ENCODE measurements at regions not wholly inside any gene's neighbourhood (a gene's known extent, or its start where the extent isn't known, plus 50 kb on each side); places are given as distances from the start of the nearest gene placed in this dataset.

DNA sequence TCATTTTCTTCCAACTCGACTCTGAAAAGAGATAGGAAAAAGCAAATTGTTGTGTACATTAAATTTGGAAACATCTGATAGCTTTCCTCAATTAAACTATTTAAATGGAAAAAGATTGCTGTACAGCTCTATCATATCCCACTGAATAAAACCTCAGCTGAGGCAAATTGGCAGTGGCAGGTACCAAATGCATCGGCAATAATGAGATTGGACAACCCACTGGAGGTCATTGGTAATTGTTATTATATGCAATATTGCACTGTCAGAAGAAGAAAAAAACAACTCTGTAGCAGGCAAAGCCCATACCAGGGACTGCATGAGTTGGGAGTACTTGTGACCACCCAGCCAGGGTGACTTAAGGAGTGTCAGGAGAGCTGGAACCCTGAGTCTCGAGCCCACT, 291.6 kb upstream of the SKOR2 start:
- no peak for DNase-seq (ENCODE audit: low read depth in 2 of 2)

DNA sequence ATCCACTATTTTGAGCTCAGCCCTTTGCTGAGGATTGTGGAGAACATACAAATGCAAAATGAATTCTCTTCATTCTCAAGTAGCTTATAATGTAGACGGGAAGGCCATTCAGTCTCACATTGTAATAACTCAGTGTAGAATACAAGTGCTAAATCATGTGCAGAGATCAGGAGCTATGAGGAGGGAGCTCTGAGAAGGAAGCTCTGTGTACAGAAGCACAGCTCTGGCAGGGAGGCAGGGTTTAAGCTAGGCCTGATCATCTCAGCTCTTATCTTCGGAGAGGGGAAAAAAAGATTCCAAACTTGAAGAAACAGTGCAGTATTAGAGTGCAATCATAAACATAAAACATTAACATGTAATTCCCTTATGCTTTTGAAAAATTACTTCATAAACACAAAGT, 291.1 kb upstream of the SKOR2 start:
- DNase-seq (ENCODE audit: low read depth in 2 of 2): no peak

DNA sequence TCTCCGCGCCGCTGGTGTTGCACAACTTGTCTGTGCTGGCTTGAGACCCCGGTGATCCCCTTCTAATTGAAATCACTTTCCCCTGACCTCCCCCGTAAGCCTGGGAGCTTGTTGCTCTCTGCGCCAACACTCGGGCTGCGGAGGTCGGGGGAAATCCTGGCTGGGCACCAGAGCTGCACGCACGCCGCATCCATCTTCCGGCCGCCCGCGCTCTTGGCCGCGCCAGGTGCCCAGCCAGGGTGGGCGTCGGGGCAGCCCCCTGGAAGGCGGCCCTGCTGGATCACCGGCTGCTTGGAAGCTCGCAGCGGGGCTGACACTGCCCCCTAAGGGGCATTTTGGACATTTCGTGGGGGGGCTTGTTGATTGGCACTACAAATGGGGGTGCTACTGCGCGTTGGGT, 280.3 kb upstream of the SKOR2 start:
- DNase-seq (ENCODE audit: low read depth in 2 of 2): no peak

DNA sequence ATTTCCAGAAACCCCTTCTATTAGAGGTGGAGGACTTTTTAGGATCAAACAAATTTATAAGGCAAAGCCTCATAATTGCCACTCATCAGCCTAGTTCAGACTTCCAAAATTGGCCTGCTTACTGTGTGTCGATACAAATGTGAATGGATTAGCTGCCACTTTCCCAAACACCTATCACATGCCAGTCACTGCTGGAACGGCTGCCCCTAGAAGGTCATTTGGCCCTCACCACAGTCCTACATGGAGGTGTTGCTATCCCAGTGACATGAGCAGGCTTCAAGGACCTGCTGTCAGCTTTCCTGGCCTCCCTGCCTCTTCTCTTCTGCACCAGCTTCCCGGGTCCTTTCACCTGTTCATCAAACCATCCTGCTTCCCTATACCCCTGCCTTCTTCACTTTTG, 279.2 kb upstream of the SKOR2 start:
- DNase-seq (ENCODE audit: low read depth in 2 of 2): no peak

DNA sequence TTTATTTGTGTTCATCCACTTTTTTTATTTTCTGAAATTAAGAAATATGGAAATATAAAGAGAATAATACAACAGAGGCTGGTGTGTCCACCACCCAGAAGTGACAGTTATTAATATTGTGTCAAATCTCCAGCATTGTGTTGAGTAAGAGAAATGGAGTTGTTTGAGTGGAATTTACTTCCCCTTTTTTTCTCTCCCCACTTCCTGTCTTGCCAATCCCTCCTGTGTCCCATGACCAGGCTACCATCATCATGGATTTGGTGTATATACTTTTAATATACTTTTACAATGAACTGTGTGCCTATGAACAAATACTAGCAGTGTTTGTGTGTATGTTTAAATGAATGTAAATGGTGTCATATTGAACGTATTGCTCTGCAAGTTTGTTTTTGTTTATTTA, 276.9 kb upstream of the SKOR2 start:
- no peak for DNase-seq (ENCODE audit: low read depth in 2 of 2)

DNA sequence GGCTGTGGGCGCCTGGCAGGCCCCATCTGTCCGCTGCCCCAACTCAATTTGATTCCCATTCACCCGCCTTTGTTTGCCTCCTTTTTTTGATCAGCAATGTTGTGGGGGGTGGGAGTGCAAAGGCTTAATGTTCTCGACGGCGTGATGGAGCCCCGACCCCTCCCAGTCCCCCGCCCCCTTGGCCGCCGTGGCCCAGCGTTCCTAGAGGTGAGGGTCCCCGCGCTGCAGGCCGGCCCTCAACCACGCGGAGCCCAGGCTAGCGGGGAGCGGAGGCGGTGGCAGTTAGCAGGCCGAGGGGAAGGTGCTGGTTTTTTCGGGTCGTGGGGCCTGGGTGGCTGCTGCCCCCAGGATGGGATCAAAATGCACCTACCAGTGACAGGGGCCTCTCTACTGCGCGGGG, 274.7 kb upstream of the SKOR2 start:
- DNase-seq (ENCODE audit: low read depth in 2 of 2): no peak

DNA sequence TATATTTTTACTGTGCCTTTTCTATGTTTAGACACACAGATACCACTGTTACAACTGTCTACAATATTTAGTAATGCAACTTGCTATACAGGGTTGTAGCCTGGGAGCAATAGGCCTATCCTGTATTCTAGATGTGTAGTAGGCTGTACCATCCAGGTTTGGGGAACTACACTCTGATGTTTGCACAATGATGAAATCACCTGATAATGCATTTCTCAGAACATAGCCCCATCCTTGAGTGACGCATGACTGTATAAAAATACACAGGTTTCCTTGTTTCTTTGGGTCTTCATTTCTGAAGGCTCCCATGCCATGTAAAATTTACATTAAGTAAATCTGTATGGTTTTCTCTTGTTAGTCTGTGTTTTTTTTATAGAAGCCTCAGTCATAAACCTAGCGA, 270.9 kb upstream of the SKOR2 start:
- no peak for DNase-seq (ENCODE audit: low read depth in 2 of 2)

DNA sequence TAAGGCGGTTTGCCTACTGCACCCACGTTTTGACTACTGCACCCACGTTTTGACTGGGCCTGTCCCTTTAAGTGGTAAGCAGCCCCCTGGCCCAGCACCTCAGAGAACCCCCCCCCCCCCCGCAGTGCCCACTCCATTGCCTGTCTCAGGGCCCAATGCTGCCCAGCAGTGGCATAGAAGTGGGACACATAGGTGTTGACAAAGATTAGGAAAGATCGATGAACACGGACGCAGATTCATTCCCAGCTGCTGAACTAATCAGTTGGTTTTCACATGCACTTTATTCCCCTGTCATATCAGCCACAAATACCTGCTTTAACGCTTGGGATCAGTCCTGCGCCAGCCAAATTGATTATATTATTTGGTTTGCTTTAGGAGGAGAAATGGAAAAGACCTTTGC, 268.8 kb upstream of the SKOR2 start:
- no peak for DNase-seq (ENCODE audit: low read depth in 2 of 2)

DNA sequence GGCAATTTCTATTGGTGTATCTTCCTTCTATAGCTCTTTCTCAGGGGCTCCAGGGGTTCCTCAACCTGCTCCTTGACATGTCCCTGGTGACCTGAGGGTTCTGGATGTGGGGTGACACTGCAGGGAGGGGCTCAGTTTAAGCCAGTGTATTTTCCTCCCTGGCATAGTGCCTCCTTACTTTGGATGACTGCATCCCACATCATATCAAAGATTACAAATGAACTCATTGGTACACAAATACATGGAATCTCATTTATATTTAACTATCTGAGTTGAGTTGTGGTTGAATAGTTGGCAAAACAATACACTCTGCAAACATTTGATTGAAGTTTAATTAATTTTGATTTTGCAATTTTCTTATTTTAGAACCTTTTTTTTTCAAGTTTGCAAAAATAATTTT, 268.2 kb upstream of the SKOR2 start:
- no peak for DNase-seq (ENCODE audit: low read depth in 2 of 2)

DNA sequence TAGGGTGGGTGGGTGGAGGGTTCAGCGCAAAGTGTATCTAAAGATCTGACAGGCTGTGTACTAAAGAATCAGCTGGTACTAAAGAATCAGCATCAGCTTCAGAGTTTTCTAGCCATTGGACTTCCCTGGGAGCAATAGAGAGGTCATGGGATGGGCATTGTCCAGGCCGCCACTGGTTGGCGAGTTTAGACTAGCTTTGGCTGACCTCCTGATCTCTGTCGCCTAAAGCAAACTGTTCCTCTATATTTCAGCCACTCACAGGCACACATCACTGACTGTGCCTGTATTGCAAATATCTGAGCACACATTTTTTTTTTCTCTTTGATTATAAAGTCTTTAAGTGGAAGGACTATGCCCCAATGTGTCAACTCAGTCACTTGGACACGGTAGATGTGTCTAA, 267.8 kb upstream of the SKOR2 start:
- no peak for DNase-seq (ENCODE audit: low read depth in 2 of 2)

DNA sequence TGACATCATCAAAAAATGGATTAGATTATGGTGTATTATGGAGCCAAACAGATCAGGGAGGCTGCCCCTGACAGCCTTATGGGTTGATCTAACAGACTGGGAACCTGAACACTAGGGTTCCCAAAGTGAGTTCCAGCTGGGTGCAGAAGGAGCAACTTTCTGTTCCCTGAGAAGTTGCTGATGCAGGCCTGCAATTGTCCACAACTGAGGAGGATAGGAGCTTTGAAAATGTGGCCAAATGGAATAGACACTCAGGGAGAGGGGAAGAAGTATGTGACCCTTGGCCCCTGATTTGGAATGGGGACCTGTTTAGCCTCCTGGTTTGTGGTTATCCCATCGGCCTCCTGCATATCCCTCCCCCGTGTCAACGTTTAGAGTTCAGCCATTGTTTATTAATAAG, 262.2 kb upstream of the SKOR2 start:
- no peak for DNase-seq (ENCODE audit: low read depth in 2 of 2)

DNA sequence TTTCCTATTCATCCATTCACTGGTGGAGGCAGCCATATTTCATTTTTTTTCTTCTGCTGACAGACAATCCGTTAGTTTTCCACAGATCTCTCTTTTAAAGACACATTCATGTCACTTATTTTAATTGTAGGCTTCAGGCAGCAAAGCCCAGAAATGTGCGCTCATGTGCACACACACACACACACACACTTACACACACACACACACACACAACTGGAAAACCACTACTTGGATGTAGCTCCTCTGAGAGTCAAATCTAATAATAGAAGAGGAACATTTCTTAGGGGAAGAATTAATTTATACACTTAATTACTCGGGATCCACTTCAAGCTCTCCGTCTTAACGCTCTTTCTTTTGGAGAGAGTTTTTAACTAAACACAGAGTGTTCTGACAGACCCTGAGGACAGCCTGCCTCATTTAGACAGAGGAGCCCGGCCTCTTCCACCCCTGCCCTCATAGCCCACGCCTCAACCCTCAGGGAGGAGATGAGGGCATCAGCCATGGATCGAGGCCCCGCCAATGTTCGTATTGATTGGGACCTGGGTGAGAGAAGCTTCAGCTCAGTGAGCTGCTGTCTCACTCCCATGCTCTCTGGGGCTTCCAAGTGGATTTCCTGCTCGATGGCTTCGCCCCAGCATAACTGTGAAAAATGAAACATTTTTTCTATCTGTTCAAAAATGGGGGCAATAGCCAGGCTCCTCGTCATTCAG, 261.4 kb upstream of the SKOR2 start:
- no peak for DNase-seq (ENCODE audit: low read depth in 2 of 2)

DNA sequence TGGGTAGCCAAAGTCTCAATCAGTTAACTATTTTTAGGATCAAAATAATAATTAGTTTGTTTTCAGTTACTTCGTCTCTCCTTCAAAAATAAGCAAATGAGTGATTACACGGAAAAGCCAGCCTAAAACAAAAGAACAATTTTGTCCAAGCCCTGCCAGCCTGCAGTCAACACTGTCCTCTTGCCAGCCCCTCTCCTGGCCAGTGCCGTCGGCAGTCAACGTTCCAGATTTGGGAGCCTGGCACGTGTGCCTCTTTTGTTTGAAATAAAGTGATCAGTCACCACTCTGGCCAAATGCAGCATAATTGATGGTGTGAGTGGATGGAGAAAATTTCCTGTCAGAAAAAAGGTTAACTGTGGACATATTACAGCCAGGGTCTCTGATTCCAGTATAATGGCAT, 260.6 kb upstream of the SKOR2 start:
- DNase-seq (ENCODE audit: low read depth in 2 of 2): no peak

DNA sequence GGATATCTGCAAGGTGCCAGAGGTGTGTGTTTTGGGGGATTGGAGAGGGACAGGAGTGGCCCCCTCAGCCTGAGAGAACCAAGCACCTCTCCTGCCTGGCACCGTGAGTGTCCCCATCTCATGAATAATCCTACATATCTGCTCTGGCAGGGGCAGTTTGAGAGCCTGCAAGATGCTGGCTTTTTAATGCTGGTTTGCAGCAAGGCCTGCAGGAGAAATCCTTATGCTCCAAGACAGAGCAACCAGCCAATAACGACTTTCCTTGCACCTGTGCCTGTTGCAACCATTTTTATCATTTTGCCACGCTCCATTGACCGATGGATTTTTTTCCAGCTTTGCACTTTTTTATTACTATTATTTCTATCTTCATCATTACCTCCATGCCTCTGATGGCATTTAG, 259.4 kb upstream of the SKOR2 start:
- no peak for DNase-seq (ENCODE audit: low read depth in 2 of 2)

DNA sequence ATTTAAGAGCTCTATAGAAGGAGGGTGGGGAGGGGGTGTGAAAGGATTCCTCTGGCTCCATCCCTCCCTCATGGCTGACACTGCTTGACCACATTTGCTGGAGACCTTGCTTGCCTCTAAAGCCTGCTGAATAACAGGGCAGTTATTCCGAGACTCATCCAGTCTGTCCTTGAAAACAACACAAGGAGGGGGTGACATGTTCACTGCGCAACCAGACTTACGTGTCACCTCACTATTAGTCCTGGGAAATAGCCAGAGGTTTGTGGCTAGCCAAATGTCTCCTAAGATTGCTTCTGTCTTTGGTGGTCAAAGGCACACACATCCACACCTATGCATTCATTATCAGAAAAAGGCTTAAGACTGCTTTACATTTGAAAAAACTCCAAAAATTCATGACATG, 256.2 kb upstream of the SKOR2 start:
- DNase-seq (ENCODE audit: low read depth in 2 of 2): no peak

DNA sequence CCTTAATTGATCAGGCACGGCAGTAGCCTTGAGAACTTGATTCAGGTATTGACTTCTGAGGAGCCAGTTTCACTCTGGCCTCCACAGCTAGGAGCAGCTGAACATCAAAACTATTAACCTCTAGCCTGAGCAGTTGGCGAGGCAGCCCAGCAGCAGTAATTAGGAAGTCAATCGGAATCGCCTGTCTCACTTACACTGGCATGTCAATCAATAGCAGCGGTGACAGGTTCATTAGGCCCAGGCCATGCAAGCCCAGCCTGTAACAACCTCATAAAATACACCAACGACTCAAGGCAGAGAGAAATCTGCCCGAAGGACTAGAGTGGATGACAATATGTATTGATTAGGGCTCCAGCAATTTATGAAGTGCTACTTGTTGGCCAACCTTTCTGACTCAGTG, 255.4 kb upstream of the SKOR2 start:
- DNase-seq (ENCODE audit: low read depth in 2 of 2): no peak

DNA sequence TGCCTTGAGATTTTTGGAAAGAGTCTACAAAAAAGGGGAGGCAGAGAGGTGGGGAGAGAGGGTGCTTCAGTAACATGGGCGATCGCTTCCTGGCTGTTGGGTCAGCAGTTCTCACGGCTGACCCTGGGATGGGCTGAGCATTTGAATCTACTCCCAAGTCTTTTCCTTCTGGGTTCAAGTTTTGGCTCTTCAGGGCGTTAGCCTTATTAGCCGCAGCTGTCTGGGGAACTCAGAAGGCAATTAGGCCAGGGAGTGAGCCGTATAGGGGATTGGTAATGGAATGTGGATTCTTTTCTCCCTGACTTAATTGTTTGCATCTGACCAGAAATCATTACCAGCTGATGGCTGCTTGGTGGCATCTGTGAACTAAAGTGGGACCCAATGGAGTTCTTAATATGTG, 250.5 kb upstream of the SKOR2 start:
- no peak for DNase-seq (ENCODE audit: low read depth in 2 of 2)

DNA sequence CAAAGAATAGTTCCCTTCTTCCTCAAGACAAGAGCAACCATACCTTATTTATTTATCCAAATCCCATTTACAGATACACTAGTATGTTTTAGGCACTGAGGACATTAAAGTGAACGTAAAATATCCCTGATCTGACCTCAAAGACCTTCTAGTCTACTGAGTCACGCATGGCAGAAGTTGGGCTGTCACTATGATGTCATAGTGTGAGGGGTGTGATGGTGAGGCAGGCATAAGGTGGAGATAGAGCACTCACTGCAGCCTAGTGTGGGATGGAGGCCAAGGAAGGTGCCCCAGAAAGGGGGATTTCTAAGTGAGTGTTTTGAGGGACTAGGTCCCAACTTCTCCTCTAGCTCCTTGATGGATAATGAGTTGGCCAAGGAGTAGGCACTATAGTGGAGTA, 249.5 kb upstream of the SKOR2 start:
- no peak for DNase-seq (ENCODE audit: low read depth in 2 of 2)

DNA sequence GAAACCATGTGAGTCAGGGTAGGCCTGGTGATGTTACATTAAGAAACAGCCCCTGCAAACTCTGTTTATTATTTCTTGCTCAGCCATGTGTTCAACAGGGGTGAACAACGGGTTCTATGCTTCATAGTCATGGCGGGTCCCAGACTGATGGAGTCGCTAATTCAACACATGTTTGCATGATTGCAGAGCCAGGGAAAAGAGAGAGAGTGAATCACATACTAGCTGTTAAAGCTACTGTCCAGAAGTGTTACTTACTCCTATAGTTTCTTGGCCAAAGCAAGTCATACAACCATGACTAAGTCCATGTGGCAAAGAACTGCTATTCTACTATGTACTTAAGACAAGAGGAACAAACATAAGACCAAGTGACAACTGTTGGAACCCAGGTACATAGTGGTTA, 241.2 kb upstream of the SKOR2 start:
- no peak for DNase-seq (ENCODE audit: low read depth in 2 of 2)

DNA sequence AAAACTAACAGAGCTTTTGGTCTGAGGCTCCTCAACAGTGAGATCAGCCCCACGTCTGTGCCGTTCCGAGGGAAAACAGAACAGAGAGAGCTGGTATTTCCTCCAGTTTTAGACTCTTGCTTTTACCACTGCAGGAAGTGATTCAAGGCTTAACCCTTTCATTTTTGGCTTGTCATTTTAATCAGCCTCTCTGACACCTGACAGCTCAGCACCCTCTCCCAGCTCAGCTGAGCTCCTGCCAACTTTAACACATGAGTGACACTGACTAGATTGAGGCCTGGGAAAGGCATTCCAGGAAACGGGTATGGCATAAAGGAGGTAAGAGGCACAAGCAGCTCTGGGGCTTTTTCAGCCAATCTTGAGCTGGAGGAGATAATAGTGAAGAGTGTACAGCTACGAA, 239.4 kb upstream of the SKOR2 start:
- DNase-seq (ENCODE audit: low read depth in 2 of 2): no peak

DNA sequence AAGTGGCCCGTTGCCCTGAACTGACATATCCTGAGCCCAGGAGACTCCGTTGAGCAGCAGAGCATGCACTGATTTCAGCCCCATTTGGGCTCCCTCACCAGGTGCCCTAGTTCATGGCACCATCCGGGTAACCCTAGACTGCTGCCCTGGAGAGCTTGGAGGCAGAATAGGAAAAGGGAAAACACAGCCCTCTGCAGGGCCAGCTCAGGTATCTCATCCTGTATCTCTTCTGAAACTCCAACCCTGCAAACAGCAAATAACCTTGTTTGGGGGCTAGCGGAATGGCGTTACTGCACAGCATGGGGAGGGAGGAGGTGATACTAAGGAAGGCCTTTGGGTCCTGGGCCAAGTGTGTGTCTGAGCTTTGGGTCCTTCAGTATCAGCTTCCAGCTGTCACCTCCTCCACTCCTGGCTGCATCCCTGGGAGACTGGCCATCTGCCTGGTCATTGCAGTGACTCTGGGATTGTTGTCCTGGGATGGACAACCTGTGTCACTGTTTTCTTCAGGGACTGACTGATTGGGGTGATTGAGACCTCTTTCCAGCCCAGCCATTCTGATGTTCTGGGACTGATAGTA, 233.8 kb upstream of the SKOR2 start:
- DNase-seq (ENCODE audit: low read depth in 2 of 2): no peak

DNA sequence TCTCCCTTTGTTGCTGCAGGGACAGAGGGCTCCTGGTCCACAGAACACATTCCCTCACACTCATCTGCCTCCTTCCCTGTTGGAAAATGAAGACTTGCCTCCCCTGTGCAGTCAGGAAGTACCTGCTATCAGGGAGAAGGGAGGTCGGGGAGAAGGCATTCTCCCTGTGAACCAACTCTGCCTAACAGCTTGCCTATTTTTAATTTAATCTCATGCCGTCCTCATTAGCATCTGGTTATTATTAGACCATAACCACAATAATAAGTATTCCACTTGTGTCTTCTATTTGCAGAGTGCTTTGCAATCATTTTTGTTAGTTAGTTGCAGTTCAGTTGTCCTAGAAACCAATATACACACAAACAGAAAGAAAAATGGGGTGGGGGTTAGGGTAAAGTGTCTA, 232.6 kb upstream of the SKOR2 start:
- DNase-seq (ENCODE audit: low read depth in 2 of 2): no peak

DNA sequence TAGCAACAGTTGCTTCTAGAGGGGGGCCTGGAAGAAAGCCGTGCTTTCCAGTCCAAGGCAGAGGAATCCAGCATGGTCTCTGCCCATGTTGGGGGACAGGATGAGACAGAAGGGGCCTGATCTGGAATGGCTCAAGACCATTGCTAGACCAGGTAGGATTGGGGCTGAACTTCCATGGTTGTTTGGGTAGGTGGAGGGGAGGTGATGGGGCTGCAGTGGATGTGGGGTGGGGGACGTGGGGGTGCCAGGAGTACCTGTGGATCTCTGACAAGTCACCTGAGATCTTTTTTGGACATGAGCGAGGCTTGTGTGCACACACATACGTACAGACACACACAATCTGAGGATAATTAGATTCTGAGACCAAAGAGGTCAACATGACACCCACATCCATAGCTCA, 228.7 kb upstream of the SKOR2 start:
- DNase-seq (ENCODE audit: low read depth in 2 of 2): no peak

DNA sequence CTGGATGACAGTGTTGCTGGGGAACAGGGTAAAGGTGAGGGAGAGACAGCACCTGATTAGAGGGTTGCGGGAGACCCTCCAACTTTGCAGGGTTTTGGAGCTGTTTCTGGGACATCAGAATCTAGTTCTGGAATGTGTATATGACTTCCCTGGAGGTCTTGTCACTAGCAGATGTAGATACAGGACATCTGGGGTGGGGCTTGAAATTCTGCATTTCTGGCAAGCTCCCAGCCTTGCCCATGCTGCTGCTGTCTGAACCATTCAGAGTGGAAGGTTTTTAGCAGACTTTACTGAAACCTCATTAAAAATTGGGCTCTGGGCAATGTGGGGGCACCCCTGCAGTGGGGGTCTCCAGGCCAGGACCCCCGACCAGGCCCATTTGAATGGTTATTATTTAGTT, 220.3 kb upstream of the SKOR2 start:
- no peak for DNase-seq (ENCODE audit: low read depth in 2 of 2)
